Upper lobe of left lung (tissue), 4 donors: ENCODE measurements at regions not wholly inside any gene's neighbourhood (a gene's known extent, or its start where the extent isn't known, plus 50 kb on each side); places are given as distances from the start of the nearest gene placed in this dataset.

Experiments
- CTCF ChIP-seq, 6 experiments: fragments of 450-650 bp in 4 of 6; fragments of 200-600 bp in 2 of 6; sonication (generic) in 2 of 6; IDR thresholded peaks; one replicate each; pipeline ENCODE4 v1.5.1; 2016 to 2019; ENCODE audit warnings: antibody characterized with exemption in 6 of 6
- POLR2A ChIP-seq, 4 donors: fragments of 450-650 bp; IDR thresholded peaks; one replicate each; pipeline ENCODE4 v1.5.1; 2016 to 2017; ENCODE audit warnings: antibody characterized with exemption in 4 of 4, mild to moderate bottlenecking in 2 of 4

- TF ChIP-seq CTCF (IDR thresholded peaks at IDR 0.05) (no peak), POLR2A (IDR thresholded peaks at IDR 0.05) (no peak)
Observed at GRCh38 chr9:28051559-28052503, 478.6 kb upstream of the C9orf72 start.
